Endothelial cell (in vitro differentiated cells): ENCODE measurements at regions not wholly inside any gene's neighbourhood (a gene's known extent, or its start where the extent isn't known, plus 50 kb on each side); places are given as distances from the start of the nearest gene placed in this dataset.

Source experiments
- DNase-seq: peaks from one replicate; pipeline ENCODE4 v3.0.0; 2021; ENCODE audit warnings: low spot score
- H3K27ac Mint-ChIP-seq: one replicate; pipeline ENCODE4 v1.8.0; 2021; ENCODE audit warnings: mixed read lengths, inconsistent platforms; ENCODE audit not compliant: unreplicated experiment
- H3K27me3 Mint-ChIP-seq: one replicate; pipeline ENCODE4 v1.8.0; 2021; ENCODE audit warnings: mild to moderate bottlenecking, moderate library complexity, mixed read lengths, inconsistent platforms; ENCODE audit not compliant: unreplicated experiment
- H3K36me3 Mint-ChIP-seq: one replicate; pipeline ENCODE4 v1.8.0; 2021; ENCODE audit warnings: mild to moderate bottlenecking, low read depth, mixed read lengths, inconsistent platforms; ENCODE audit not compliant: unreplicated experiment
- H3K4me1 Mint-ChIP-seq: one replicate; pipeline ENCODE4 v1.8.0; 2021; ENCODE audit warnings: mild to moderate bottlenecking, mixed read lengths, inconsistent platforms; ENCODE audit not compliant: unreplicated experiment
- H3K4me3 Mint-ChIP-seq: one replicate; pipeline ENCODE4 v1.8.0; 2021; ENCODE audit warnings: mild to moderate bottlenecking, mixed read lengths, inconsistent platforms; ENCODE audit not compliant: unreplicated experiment
- H3K9me3 Mint-ChIP-seq: one replicate; pipeline ENCODE4 v1.8.0; 2021; ENCODE audit warnings: mixed read lengths, inconsistent platforms; ENCODE audit not compliant: unreplicated experiment
- CTCF ChIP-seq: fragments of 200-600 bp; sonication (generic); IDR thresholded peaks from one replicate; pipeline ENCODE4 v1.5.0; 2021; ENCODE audit warnings: antibody characterized with exemption; ENCODE audit not compliant: unreplicated experiment

DNA sequence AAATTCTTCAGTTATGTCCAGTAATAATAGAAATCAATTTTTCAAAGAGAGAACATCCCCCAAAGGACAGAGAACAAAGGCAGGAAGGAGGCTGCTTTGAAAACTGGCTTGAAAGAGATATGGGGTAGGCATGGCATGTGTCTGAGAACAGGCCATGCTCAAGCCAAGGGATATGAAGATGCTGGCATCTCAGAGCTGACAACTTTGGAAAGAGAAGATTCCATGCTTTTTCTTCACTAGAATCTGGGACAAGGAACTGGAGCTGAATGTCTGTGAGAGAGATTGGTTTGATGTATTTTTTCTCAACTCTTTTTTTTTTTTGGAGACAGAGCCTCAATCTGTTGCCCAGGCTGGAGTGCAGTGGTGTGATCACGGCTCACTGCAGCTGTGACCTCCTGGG is 139.8 kb upstream of the DLX2 start:
- TF ChIP-seq CTCF, result no peak
- H3K27ac Mint-ChIP-seq, result no peak overlapping the region
- DNase-seq, result no peak
- no peaks in the 10 kb centered on the region for H3K27me3 Mint-ChIP-seq
- peaks cover 8% of the 10 kb centered on the region for H3K4me1 Mint-ChIP-seq
- H3K4me3 Mint-ChIP-seq, result no peak overlapping the region
- H3K9me3 Mint-ChIP-seq, result no peaks in the 10 kb centered on the region
- no peaks in the 10 kb centered on the region for H3K36me3 Mint-ChIP-seq

GRCh38 chr2:172242961-172243360 is 140.3 kb upstream of the DLX2 start:
- no peaks in the 10 kb centered on the region for H3K9me3 Mint-ChIP-seq
- no peaks in the 10 kb centered on the region for H3K27me3 Mint-ChIP-seq
- no peak for TF ChIP-seq CTCF
- H3K4me1 Mint-ChIP-seq, result peaks cover 8% of the 10 kb centered on the region
- H3K36me3 Mint-ChIP-seq, result no peaks in the 10 kb centered on the region
- H3K27ac Mint-ChIP-seq, result no peak overlapping the region
- H3K4me3 Mint-ChIP-seq, result no peak overlapping the region
- no peak for DNase-seq

- no peak for TF ChIP-seq CTCF
- Mint-ChIP-seq H3K27me3 (no peaks in the 10 kb centered on the region), H3K36me3 (no peaks in the 10 kb centered on the region), H3K27ac (no peak overlapping the region), H3K4me3 (no peak overlapping the region), H3K4me1 (peaks cover 8% of the 10 kb centered on the region), H3K9me3 (no peaks in the 10 kb centered on the region)
- DNase-seq, result no peak
Measured at GRCh38 chr2:172244419-172245130, 141.9 kb upstream of the DLX2 start.

DNA sequence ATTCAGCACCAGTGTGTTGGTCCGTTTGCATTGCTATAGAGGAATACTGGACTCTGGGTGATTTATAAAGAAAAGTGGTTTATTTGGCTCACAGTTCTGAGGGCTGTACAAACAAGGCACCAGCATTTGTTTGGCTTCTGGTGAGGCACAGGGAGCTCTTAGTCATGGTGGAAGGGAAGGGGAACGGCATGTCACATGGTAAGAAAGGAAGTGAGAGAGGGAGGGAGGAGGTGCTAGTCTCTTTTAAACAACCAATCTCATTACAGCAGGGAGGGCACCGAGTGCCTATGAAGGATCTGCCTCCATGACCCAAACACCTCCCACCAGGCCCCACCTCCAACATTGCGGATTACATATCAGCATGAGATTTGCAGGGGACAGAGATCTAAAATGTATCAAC is 143.9 kb upstream of the DLX2 start:
- Mint-ChIP-seq H3K4me1 (peaks cover 19% of the 10 kb centered on the region), H3K36me3 (no peaks in the 10 kb centered on the region), H3K27me3 (peaks cover 2% of the 10 kb centered on the region)

More for the DNA sequence above, 143.9 kb upstream of the DLX2 start:
- no peaks in the 10 kb centered on the region for H3K9me3 Mint-ChIP-seq
- no peak for TF ChIP-seq CTCF
- no peak overlapping the region for H3K4me3 Mint-ChIP-seq
- DNase-seq, result no peak
- H3K27ac Mint-ChIP-seq, result no peak overlapping the region
